Stomach smooth muscle (tissue), 2 donors: ENCODE measurements at regions not wholly inside any gene's neighbourhood (a gene's known extent, or its start where the extent isn't known, plus 50 kb on each side); places are given as distances from the start of the nearest gene placed in this dataset.

Source experiments
- H3K27ac ChIP-seq: one replicate; pipeline ENCODE4 v1.7.0; 2013; ENCODE audit warnings: mild to moderate bottlenecking, low read length, inconsistent platforms
- H3K27me3 ChIP-seq, 2 donors: one replicate each; pipeline ENCODE4 v1.7.0; 2013; ENCODE audit warnings: low read length in 2 of 2; ENCODE audit not compliant: insufficient read depth in 2 of 2, control insufficient read depth in 1 of 2
- H3K36me3 ChIP-seq, 2 donors: one replicate each; pipeline ENCODE4 v1.7.0; 2013; ENCODE audit warnings: low read length in 2 of 2; ENCODE audit not compliant: control insufficient read depth in 2 of 2, insufficient read depth in 2 of 2
- H3K4me1 ChIP-seq: one replicate; pipeline ENCODE4 v1.7.0; 2013; ENCODE audit warnings: low read length; ENCODE audit not compliant: control insufficient read depth, insufficient read depth
- H3K4me3 ChIP-seq, 2 donors: one replicate each; pipeline ENCODE4 v1.7.0; 2013; ENCODE audit warnings: low read length in 2 of 2
- H3K9ac ChIP-seq, 2 donors: one replicate each; pipeline ENCODE4 v1.7.0; 2013; ENCODE audit warnings: low read length in 2 of 2, mild to moderate bottlenecking in 1 of 2
- H3K9me3 ChIP-seq, 2 donors: one replicate each; pipeline ENCODE4 v1.7.0; 2013; ENCODE audit warnings: low read length in 2 of 2; ENCODE audit not compliant: control insufficient read depth in 2 of 2
- donor health status: healthy.
- donor health status: Pancreatic carcinoma.

DNA sequence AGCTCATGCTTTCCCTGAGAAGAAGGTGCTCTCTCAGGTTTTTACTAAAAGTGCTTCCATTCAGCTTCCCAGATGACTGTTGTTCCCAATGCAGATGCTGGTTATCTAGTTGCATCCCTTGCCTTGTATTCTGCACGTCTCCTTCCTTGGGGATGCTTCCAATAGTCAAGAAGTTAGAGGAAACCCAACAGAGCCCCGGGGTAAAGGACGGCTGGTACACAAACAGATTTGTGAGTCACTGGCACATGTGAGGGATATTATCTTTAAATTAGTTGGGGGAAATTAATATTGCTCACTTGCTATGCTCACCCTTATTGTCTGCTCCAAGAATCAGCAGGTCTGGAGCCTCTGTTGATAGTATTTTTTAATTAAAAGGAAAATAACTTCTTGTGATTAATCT lies 465.2 kb upstream of the BOD1L1 start:
- Histone ChIP-seq H3K36me3 (no peaks in the 10 kb centered on the region), H3K9ac (no peak overlapping the region), H3K9me3 (peaks cover 0 to 8% of the 10 kb centered on the region in 2 donors), H3K4me1 (no peaks in the 10 kb centered on the region), H3K27ac (no peak overlapping the region), H3K4me3 (no peak overlapping the region), H3K27me3 (no peaks in the 10 kb centered on the region)

- no peaks in the 10 kb centered on the region for H3K4me1 ChIP-seq
- H3K9ac ChIP-seq: no peak overlapping the region
- H3K27me3 ChIP-seq: no peaks in the 10 kb centered on the region
- peaks cover 0 to 6% of the 10 kb centered on the region in 2 donors for H3K9me3 ChIP-seq
- H3K27ac ChIP-seq: no peak overlapping the region
- H3K36me3 ChIP-seq: no peaks in the 10 kb centered on the region
- no peak overlapping the region for H3K4me3 ChIP-seq
These were observed 468.3 kb upstream of the BOD1L1 start for GRCh38 chr4:14095831-14096230.

- Histone ChIP-seq H3K9ac (no peak overlapping the region), H3K36me3 (no peaks in the 10 kb centered on the region), H3K4me3 (no peak overlapping the region), H3K9me3 (peaks cover 0 to 3% of the 10 kb centered on the region in 2 donors), H3K4me1 (no peaks in the 10 kb centered on the region), H3K27me3 (no peaks in the 10 kb centered on the region), H3K27ac (no peak overlapping the region)
These were observed 469.0 kb upstream of the BOD1L1 start for GRCh38 chr4:14096396-14096965.

DNA sequence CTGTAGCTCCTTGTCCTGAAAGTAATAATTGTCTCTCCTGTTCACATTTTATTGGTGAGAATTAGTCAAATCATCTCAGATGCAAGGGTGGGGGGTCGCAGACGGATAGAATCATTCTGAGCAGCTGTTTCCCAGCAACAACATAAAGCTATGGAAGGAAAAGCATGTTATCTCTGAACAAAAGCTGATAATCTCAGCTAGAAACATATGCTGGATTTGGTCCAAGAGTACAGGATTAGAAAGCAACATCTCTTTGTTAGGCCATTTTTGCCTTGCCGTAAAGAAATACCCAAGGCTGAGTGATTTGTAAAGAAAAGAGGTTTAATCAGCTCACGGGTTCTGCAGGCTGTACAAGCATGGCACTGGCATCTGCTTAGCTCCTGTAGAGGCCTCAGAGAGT lies 472.8 kb upstream of the BOD1L1 start:
- Histone ChIP-seq H3K9me3 (no peaks in the 10 kb centered on the region), H3K27me3 (no peaks in the 10 kb centered on the region), H3K4me1 (no peaks in the 10 kb centered on the region), H3K9ac (no peak overlapping the region), H3K36me3 (no peaks in the 10 kb centered on the region), H3K27ac (no peak overlapping the region), H3K4me3 (no peak overlapping the region)

DNA sequence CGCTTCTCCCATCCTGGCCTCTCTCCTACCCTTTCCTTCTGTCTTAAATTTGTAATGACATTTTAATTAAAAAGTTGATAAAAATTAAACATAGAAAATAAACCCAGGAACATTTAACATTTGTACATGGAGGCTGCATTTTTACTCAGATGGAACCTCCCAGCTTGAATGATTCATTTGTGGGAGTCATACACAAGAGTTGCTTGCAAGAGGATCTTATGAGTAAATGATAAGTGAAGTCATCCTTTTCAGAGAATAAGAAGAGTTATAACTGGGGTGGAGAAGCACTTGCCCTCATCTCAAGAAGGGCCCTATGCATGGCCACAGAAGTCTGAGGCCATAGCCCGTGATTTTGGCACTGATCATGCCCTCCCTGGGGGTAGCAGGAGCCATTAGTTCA lies 482.9 kb upstream of the BOD1L1 start:
- Histone ChIP-seq H3K4me1 (no peaks in the 10 kb centered on the region), H3K27ac (no peak overlapping the region), H3K9ac (no peak overlapping the region), H3K27me3 (no peaks in the 10 kb centered on the region), H3K9me3 (no peaks in the 10 kb centered on the region), H3K4me3 (no peak overlapping the region), H3K36me3 (no peaks in the 10 kb centered on the region)

- H3K4me3 ChIP-seq: no peak overlapping the region
- no peak overlapping the region for H3K9ac ChIP-seq
- no peaks in the 10 kb centered on the region for H3K9me3 ChIP-seq
- H3K27ac ChIP-seq: no peak overlapping the region
- no peaks in the 10 kb centered on the region for H3K27me3 ChIP-seq
- H3K36me3 ChIP-seq: no peaks in the 10 kb centered on the region
- no peaks in the 10 kb centered on the region for H3K4me1 ChIP-seq
These were observed 484.2 kb upstream of the BOD1L1 start for GRCh38 chr4:14111730-14112181.

DNA sequence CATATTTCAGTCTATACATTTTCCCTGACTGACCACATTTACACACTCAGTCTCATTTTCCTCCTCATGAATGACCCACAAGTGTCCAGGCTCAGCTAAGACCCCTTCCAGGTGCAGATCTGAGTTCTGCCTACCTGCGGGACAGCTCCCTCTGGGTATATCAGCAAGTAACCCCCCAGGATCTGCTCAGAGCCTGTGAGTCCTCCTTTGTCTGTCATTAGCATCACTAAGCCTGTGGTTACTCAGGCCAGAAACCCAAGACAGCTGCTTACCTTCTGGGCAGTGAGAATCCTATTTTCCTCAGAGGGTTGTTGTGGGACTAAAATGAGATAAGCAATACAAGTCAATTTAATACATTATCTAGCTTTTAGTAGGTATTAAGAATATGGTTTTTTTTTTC lies 487.6 kb upstream of the BOD1L1 start:
- H3K36me3 ChIP-seq: no peaks in the 10 kb centered on the region
- H3K4me3 ChIP-seq: no peak overlapping the region
- H3K9ac ChIP-seq: no peak overlapping the region
- H3K27me3 ChIP-seq: no peaks in the 10 kb centered on the region
- no peaks in the 10 kb centered on the region for H3K4me1 ChIP-seq
- no peaks in the 10 kb centered on the region for H3K9me3 ChIP-seq
- no peak overlapping the region for H3K27ac ChIP-seq

DNA sequence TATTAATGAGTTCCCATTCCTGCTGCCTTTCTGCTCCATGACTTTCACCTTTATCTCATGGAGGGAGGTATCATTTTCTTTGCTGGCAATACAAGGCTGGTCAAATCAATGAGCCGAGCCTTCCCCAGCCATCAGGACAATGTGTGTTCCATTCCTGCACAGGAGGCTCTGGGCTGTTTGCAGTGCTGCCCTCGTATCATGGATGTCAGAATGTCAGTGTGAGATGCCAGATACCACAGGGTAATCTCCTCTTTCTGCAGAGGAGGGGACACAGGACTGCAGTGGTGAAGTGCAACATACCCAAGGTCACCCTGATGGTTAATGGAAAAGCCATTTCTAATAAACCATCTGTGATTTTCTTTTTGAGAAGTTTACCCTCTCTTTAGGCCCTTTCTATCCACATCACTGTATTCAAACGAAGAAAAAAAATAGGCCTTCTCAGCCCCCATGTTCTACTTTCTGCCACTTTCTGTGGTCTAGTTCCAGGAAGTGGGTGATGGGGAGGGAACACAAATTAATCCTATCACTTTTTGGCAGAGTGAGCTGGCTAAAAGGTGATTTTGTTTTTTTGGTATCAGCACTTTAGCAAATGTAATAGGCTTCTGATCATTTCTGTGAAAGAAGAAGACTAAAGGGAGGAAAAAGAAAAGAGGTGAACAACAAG lies 490.2 kb upstream of the BOD1L1 start:
- Histone ChIP-seq H3K9ac (no peak overlapping the region), H3K36me3 (no peaks in the 10 kb centered on the region), H3K27me3 (no peaks in the 10 kb centered on the region), H3K4me1 (no peaks in the 10 kb centered on the region), H3K27ac (no peak overlapping the region), H3K9me3 (no peaks in the 10 kb centered on the region), H3K4me3 (no peak overlapping the region)

- peaks cover 0 to 2% of the 10 kb centered on the region in 2 donors for H3K27me3 ChIP-seq
- H3K9ac ChIP-seq: no peak overlapping the region
- H3K4me1 ChIP-seq: no peaks in the 10 kb centered on the region
- H3K4me3 ChIP-seq: no peak overlapping the region
- H3K27ac ChIP-seq: no peak overlapping the region
- H3K36me3 ChIP-seq: no peaks in the 10 kb centered on the region
- no peaks in the 10 kb centered on the region for H3K9me3 ChIP-seq
These were observed 497.3 kb upstream of the BOD1L1 start for GRCh38 chr4:14124816-14125215.

GRCh38 chr4:14125375-14126129 lies 498.0 kb upstream of the BOD1L1 start:
- Histone ChIP-seq H3K4me1 (no peaks in the 10 kb centered on the region), H3K27ac (no peak overlapping the region), H3K9ac (no peak overlapping the region), H3K27me3 (peaks cover 0 to 2% of the 10 kb centered on the region in 2 donors), H3K9me3 (no peaks in the 10 kb centered on the region), H3K36me3 (no peaks in the 10 kb centered on the region), H3K4me3 (no peak overlapping the region)

GRCh38 chr4:14130551-14130950 lies 503.0 kb upstream of the BOD1L1 start:
- no peak overlapping the region for H3K27ac ChIP-seq
- H3K9me3 ChIP-seq: no peaks in the 10 kb centered on the region
- H3K36me3 ChIP-seq: no peaks in the 10 kb centered on the region
- H3K9ac ChIP-seq: no peak overlapping the region
- peaks cover 0 to 2% of the 10 kb centered on the region in 2 donors for H3K27me3 ChIP-seq
- H3K4me3 ChIP-seq: no peak overlapping the region
- H3K4me1 ChIP-seq: no peaks in the 10 kb centered on the region
